ENCODE measurements at regions not wholly inside any gene's neighbourhood (a gene's known extent, or its start where the extent isn't known, plus 50 kb on each side); places are given as distances from the start of the nearest gene placed in this dataset.

- Histone ChIP-seq H3K4me3 (no peak overlapping the region), H3K27me3 (no peaks in the 10 kb centered on the region), H3K4me1 (no peaks in the 10 kb centered on the region), H3K36me3 (no peaks in the 10 kb centered on the region), H3K9me3 (no peaks in the 10 kb centered on the region), H3K27ac (no peak overlapping the region)
- peak; percentile 38 to 73 (median 55) for ATAC-seq
- DNase-seq, result peak in 1 of 3 donors; percentile 38
- intact Hi-C loops (cut with DNase I), result no loop called here
- WGBS (ENCODE audit: insufficient coverage, low coverage, low lambda C conversion rate, missing lambda C conversion rate), result 55% methylated on average over 5 of the region's 5 CpGs
- no peak for TF ChIP-seq POLR2A (IDR thresholded peaks at IDR 0.05)
- no peak for TF ChIP-seq CTCF (IDR thresholded peaks at IDR 0.05)
These were observed 53.8 kb upstream of the SPTBN1 start for GRCh38 chr2:54402350-54402749.

- intact Hi-C loops (cut with DNase I), result no loop called here
- Histone ChIP-seq H3K4me3 (no peak overlapping the region), H3K36me3 (no peaks in the 10 kb centered on the region), H3K27me3 (no peaks in the 10 kb centered on the region), H3K9me3 (no peaks in the 10 kb centered on the region), H3K4me1 (no peaks in the 10 kb centered on the region), H3K27ac (no peak overlapping the region)
- ATAC-seq (no peak), DNase-seq (no peak)
- WGBS (ENCODE audit: insufficient coverage, low coverage, low lambda C conversion rate, missing lambda C conversion rate), result 75% methylated on average over 5 of the region's 5 CpGs
- TF ChIP-seq CTCF (IDR thresholded peaks at IDR 0.05), result no peak
- TF ChIP-seq POLR2A (IDR thresholded peaks at IDR 0.05), result no peak
These were observed 52.5 kb upstream of the SPTBN1 start for GRCh38 chr2:54403512-54404238.

DNA sequence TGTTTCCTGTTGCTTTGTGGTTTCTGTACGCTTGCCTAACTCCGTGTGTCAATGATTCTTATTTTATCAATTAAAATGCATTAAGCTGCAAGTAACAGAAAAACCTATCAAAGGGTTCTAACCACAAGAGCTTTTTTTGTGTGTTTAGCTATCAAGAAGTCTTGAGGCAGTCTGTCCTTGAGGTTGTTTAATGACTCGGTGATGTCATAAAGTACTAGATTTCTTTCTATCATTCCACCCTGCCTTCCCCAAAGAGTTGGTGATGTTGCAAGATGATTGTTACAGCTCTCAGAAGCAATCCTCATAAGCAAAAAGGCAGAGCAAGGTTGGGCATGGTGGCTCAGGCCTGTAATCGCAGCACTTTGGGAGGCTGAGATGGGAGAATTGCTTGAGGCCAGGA, 51.9 kb upstream of the SPTBN1 start:
- Histone ChIP-seq H3K9me3 (no peaks in the 10 kb centered on the region), H3K27me3 (no peaks in the 10 kb centered on the region), H3K36me3 (no peaks in the 10 kb centered on the region), H3K4me1 (no peaks in the 10 kb centered on the region), H3K27ac (no peak overlapping the region), H3K4me3 (no peak overlapping the region)
- ATAC-seq (no peak), DNase-seq (no peak)
- TF ChIP-seq CTCF (IDR thresholded peaks at IDR 0.05), result no peak
- no peak for TF ChIP-seq POLR2A (IDR thresholded peaks at IDR 0.05)
- intact Hi-C loops (cut with DNase I), result no loop called here
- WGBS (ENCODE audit: insufficient coverage, low coverage, low lambda C conversion rate, missing lambda C conversion rate), result 41% methylated on average over 3 of the region's 4 CpGs

GRCh38 chr2:54406031-54406430, 50.1 kb upstream of the SPTBN1 start:
- intact Hi-C loops (cut with DNase I), result no loop called here
- H3K9me3 ChIP-seq, result no peaks in the 10 kb centered on the region
- H3K36me3 ChIP-seq, result no peaks in the 10 kb centered on the region
- H3K4me3 ChIP-seq, result no peak overlapping the region
- DNase-seq (no peak), ATAC-seq (no peak)
- no peak overlapping the region for H3K27ac ChIP-seq
- H3K27me3 ChIP-seq, result no peaks in the 10 kb centered on the region
- 83% methylated on average over 4 of the region's 4 CpGs for WGBS (ENCODE audit: insufficient coverage, low coverage, low lambda C conversion rate, missing lambda C conversion rate)
- no peaks in the 10 kb centered on the region for H3K4me1 ChIP-seq
- TF ChIP-seq POLR2A (IDR thresholded peaks at IDR 0.05) (no peak), CTCF (IDR thresholded peaks at IDR 0.05) (no peak)
